22Rv1 (cell line): ENCODE measurements at regions not wholly inside any gene's neighbourhood (a gene's known extent, or its start where the extent isn't known, plus 50 kb on each side); places are given as distances from the start of the nearest gene placed in this dataset.

Experiments
- CTCF ChIP-seq: fragments of 450-650 bp; IDR thresholded peaks from 2 replicates; pipeline ENCODE4 v1.5.1; 2017; ENCODE audit warnings: mild to moderate bottlenecking
- ZFX ChIP-seq: fragments of 450-650 bp; IDR thresholded peaks from 2 replicates; pipeline ENCODE4 v1.6.1; 2017; ENCODE audit warnings: antibody characterized with exemption, borderline replicate concordance

- TF ChIP-seq CTCF, result no peak
- no peak for TF ChIP-seq ZFX
Observed at GRCh38 chr5:57106661-57107060, 67.2 kb upstream of the GPBP1 start.
